ENCODE measurements at regions not wholly inside any gene's neighbourhood (a gene's known extent, or its start where the extent isn't known, plus 50 kb on each side); places are given as distances from the start of the nearest gene placed in this dataset.

DNA sequence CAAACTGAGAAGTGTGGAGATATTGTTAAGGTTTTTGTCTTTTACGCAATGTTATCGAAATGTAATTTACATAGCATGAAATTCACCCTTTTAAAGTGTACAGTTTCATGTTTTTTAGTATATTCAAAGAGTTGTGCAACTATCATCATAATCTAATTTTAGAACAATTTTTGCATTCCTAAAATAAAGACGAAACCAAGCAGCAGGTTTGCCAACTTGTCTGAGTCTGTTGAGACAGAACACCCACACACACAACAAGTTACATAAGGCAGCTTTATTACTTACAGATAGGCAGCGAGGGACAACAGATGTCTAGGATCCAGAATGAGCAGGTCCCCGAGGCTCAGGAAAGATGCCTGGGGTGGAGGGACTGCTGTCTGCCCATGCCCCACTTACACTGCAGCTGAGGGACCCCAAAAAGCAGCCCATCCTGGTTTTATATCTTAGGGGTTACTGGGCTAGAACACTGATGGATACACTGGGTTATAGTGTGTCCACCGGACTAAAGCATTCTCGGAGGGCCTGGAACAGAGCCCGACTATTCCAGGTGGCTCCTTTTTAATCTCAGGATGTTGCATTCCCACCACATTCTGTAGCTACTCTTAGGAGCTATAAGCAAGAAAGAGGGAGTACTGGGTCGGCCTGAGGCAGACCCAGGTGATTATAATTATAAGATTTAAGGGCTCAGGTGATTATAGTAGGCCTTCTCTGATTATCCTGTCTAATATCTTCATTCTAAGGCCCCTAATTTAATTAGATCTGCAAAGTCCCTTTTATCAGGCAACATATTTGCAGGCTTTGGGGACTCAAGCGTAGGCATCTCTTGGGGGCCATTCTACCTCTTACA, 150.2 kb upstream of the DOK6 start:
- ATAC-seq (ENCODE audit: insufficient read depth, low FRiP score) (peak; percentile 34), DNase-seq (peak; percentile 29 to 79 (median 70))
- Histone ChIP-seq H3K27ac (ENCODE audit: low read depth in 1 of 2, low read length in 1 of 2) (no peak overlapping the region), H3K4me1 (ENCODE audit: control insufficient read depth in 5 of 5, insufficient read depth in 5 of 5, low read length in 5 of 5) (peaks cover 0 to 17% (median 0%) of the 10 kb centered on the region in 5 donors), H3K27me3 (ENCODE audit: control insufficient read depth in 3 of 3, insufficient read depth in 3 of 3, low read length in 2 of 3) (no peaks in the 10 kb centered on the region), H3K36me3 (ENCODE audit: control insufficient read depth in 4 of 4, insufficient read depth in 4 of 4, low read length in 4 of 4) (no peaks in the 10 kb centered on the region), H3K9me3 (ENCODE audit: control insufficient read depth in 4 of 4, insufficient read depth in 3 of 4, low read length in 3 of 4) (no peaks in the 10 kb centered on the region), H3K9ac (ENCODE audit: insufficient read depth in 1 of 2, low read length in 2 of 2) (peak overlapping the region in 1 of 2 donors; percentile 13), H3K4me3 (no peak overlapping the region)
- WGBS, 2 donors, result 73 to 80% methylated on average over 10 of the region's 10 CpGs
- TF ChIP-seq, protein P1, sequence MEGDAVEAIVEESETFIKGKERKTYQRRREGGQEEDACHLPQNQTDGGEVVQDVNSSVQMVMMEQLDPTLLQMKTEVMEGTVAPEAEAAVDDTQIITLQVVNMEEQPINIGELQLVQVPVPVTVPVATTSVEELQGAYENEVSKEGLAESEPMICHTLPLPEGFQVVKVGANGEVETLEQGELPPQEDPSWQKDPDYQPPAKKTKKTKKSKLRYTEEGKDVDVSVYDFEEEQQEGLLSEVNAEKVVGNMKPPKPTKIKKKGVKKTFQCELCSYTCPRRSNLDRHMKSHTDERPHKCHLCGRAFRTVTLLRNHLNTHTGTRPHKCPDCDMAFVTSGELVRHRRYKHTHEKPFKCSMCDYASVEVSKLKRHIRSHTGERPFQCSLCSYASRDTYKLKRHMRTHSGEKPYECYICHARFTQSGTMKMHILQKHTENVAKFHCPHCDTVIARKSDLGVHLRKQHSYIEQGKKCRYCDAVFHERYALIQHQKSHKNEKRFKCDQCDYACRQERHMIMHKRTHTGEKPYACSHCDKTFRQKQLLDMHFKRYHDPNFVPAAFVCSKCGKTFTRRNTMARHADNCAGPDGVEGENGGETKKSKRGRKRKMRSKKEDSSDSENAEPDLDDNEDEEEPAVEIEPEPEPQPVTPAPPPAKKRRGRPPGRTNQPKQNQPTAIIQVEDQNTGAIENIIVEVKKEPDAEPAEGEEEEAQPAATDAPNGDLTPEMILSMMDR (IDR thresholded peaks at IDR 0.05; ENCODE audit: control extremely low read depth, extremely low read depth), result no peak

DNA sequence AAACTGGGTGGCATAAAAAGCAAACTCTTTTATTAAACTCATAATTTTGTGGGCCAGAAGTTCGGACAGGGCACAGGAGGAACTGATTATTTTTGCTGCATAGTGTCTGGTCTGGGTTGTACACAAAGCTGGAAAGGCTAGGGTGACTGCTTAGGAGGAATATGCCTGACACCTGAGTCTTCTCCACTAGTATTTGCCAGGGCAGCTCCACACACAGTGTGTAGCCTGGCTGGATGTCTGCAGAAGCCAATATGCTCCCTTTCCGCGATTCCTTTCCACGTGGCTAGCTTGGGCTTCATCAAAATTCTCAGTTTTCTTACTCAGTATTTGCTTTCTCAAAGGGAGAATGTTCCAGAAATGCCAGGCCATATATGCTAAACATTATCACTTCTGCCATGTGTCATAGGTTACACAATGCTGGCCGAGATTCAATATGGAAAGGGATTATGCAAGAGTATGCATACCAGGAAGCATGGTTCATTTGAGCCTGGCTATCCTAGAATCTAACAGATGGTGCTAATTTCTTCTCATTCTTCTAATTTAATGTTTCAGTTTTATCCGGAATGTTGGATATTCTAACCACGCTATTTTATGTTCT, 142.7 kb upstream of the DOK6 start:
- Histone ChIP-seq H3K9ac (ENCODE audit: insufficient read depth in 1 of 2, low read length in 2 of 2) (no peak overlapping the region), H3K36me3 (ENCODE audit: control insufficient read depth in 4 of 4, insufficient read depth in 4 of 4, low read length in 4 of 4) (no peaks in the 10 kb centered on the region), H3K4me1 (ENCODE audit: control insufficient read depth in 5 of 5, insufficient read depth in 5 of 5, low read length in 5 of 5) (peaks cover 0 to 2% (median 0%) of the 10 kb centered on the region in 5 donors), H3K27ac (ENCODE audit: low read depth in 1 of 2, low read length in 1 of 2) (no peak overlapping the region), H3K27me3 (ENCODE audit: control insufficient read depth in 3 of 3, insufficient read depth in 3 of 3, low read length in 2 of 3) (no peaks in the 10 kb centered on the region), H3K9me3 (ENCODE audit: control insufficient read depth in 4 of 4, insufficient read depth in 3 of 4, low read length in 3 of 4) (peaks cover 0 to 2% (median 0%) of the 10 kb centered on the region in 4 donors), H3K4me3 (no peak overlapping the region)
- ATAC-seq (ENCODE audit: insufficient read depth, low FRiP score) (no peak), DNase-seq (peak in 2 of 3 donors; percentile 65)
- TF ChIP-seq, protein P1 (IDR thresholded peaks at IDR 0.05; ENCODE audit: control extremely low read depth, extremely low read depth), result no peak
- WGBS, 2 donors, result 77 to 84% methylated on average over 7 of the region's 7 CpGs

DNA sequence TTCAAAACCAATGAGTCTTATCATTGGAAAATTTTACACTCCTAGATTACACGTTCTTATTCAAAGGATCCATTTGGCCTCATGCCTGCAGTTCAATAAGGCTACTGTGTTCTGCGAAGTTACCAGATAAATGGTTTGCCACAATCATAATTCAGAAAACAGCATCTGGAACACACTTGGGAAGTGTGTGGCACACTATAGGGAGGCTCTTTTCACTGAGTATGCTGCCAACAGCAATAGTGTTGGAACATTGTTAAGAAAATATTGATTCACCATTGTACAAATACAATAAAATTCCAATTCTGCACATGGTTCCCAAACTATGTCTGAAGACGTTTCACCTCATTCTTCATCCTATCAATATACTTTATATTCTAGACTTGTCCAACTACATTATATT, 141.4 kb upstream of the DOK6 start:
- Histone ChIP-seq H3K27me3 (ENCODE audit: control insufficient read depth in 3 of 3, insufficient read depth in 3 of 3, low read length in 2 of 3) (no peaks in the 10 kb centered on the region), H3K4me1 (ENCODE audit: control insufficient read depth in 5 of 5, insufficient read depth in 5 of 5, low read length in 5 of 5) (peaks cover 0 to 2% (median 0%) of the 10 kb centered on the region in 5 donors), H3K9me3 (ENCODE audit: control insufficient read depth in 4 of 4, insufficient read depth in 3 of 4, low read length in 3 of 4) (peaks cover 0 to 2% (median 0%) of the 10 kb centered on the region in 4 donors), H3K36me3 (ENCODE audit: control insufficient read depth in 4 of 4, insufficient read depth in 4 of 4, low read length in 4 of 4) (no peaks in the 10 kb centered on the region), H3K9ac (ENCODE audit: insufficient read depth in 1 of 2, low read length in 2 of 2) (no peak overlapping the region), H3K27ac (ENCODE audit: low read depth in 1 of 2, low read length in 1 of 2) (no peak overlapping the region), H3K4me3 (no peak overlapping the region)
- ATAC-seq (ENCODE audit: insufficient read depth, low FRiP score) (no peak), DNase-seq (no peak)
- WGBS, 2 donors, result 63 to 66% methylated on average over 3 of the region's 3 CpGs
- TF ChIP-seq, protein P1 (IDR thresholded peaks at IDR 0.05; ENCODE audit: control extremely low read depth, extremely low read depth), result no peak

Measured in lung (tissue), 11 donors.